ENCODE measurements at regions not wholly inside any gene's neighbourhood (a gene's known extent, or its start where the extent isn't known, plus 50 kb on each side); places are given as distances from the start of the nearest gene placed in this dataset.
"Not testable (repeated sequence)": the region's sequence is repeated elsewhere in the genome, so short reads cannot be mapped to it uniquely, and the experiment has no call there.

DNA sequence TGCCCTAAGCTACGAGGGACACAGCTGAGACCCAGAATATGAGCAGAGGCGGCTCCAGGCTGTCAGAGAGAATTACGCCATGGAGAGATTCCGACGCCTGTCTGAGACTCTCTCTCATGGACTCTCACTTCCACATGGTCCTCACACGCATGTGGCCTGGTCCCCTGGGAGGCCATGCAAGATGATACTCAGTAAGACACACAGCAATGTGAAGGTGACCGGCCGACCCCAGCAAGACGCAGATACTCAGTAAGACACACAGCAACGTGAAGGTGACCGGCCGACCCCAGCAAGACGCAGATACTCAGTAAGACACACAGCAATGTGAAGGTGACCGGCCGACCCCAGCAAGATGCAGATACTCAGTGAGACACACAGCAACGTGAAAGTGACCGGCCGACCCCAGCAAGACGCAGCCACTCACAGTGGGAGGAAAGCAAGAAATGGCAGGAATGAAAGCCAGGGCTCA, 400.8 kb upstream of the MYT1L start:
- DNase-seq: no peak

DNA sequence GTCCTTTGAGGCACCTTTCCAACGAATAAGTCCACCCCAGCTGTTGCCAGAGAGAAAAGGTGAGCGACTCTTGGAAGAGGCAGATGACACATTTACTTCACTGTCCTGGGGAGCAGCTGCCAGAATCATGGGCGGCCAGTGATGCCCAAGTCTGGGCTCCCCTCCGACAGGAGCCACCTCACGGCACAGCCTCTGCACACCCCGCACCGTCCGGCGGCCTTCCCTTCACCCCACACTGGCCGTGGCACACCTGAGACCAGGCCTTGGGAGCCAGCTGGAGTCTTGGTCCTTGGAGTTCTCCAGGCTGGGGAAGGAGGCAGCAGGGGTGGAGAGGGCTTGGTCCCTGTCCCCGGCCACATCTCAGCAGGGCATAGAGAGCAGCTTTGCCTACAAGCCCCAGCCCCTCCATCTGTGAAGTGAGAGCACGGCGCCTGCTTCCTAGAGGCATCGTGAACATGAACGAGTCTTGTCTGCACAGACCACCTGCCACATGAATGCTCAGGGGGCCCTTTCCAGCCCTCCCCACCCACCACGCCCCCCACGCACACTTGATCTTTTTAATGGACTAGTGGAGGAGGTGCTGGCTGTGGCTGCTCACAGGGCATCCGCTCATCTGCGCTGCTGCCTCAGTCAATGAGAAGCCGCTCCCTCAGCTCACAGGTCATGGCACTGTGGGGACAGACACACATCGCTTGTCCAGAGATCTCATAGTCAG, 400.2 kb upstream of the MYT1L start:
- no peak for DNase-seq

DNA sequence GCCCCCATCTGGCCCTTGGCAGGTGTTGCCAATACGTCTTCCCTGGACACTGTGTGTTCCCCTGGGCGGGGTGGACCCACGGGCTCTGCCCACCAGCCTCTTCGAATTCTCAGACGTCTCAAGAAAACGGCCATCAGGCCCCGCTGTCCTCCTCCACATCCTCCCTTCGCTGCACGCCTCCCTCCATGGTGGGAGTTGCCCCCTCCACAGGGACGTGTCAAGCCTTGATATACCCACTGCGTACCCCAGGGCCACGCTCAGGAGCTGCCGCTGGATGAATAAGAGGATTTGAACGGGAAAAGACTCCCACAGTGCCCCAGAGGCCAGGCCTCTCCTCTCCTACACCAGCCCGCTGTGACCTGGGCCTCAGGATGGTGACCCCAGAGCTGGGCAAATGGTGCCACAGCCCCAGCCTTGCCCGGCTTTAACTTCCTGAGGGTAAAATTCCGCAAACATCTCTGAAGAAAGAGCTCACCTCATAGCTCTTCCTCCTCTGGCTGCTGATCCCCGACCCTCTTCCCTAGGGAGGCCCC, 399.3 kb upstream of the MYT1L start:
- no peak for DNase-seq

DNA sequence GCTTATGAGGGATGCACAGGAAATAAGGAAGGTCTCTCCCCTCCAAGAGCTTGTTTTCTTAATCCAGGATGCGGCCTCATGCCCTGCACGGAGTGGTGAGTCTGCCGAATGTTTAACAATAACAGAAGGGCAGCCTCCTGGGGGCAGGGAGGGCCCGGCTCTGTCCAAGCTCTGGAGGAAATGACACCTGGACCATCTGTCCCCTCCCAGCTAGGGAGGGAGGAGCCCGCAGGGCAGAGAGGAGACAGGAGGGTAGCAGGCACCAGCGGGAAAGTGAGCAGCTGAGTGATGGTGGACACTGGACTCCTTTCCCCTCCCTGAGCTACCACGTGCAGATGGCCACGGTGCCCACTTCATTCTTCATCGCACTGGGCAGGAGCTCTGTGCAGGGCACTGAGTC, 398.2 kb upstream of the MYT1L start:
- no peak for DNase-seq

DNA sequence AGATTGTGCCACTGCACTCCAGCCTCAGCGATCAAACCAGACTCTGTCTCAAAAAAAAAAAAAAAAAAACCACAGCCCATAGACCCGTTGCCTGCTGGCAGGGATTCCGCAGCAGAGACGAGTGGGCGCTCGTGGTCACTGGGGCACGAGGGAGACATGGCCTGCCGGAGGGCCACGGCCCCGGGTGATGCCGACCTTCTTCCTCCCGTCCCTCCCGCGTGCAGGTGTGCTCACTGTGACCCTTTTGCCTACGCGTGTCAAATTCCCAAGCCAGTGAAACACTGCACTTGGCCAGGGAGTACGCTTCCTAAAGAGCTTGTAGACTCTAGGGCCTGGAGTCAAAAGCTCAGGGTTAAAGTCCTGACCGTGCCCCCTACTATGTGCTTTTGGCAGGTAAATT, 397.6 kb upstream of the MYT1L start:
- no peak for DNase-seq

DNA sequence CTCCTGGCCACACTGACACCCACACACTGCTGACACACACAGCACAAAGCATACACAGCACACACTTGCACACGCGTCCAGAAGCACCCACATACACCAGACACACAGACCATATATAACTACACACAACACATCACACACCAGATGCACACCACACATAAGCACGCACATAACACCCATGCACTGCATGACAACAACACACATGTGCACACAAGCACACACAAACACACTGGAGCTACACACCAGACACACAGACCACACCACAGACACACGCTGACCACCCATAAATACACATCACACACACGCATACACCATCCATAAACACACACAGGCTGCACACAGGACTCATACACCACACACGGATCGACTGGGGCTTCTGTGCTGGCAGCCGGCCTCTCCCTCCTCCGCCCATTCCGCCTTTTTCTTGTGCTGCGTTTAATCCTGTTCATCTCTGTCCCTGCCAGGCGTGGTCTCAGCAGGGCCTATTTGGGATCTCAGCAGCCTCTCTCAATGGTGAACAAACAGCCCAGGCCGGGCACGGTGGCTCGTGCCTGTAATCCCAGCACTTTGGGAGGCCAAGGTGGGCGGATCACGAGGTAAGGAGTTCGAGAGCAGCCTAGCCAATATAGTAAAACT, 396.9 kb upstream of the MYT1L start:
- DNase-seq: no peak

DNA sequence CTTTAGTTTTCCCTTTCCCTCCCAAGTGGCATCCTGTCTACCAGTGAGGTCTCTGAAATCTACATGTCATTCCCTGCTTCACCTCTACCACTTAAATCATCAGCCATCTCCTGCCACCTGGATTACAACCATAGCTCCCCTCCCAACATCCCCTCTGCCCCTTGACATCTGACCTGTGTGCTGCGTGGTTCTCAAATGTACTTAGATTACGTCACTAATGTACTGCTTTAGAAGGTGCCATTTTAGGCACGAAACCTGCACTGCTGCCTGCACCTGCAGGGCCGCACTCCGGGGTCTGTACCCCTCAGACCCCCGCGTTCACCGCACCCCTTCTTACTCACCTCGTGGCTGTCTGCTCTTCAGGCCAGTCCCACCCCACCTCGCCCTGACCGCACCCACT, 395.1 kb upstream of the MYT1L start:
- no peak for DNase-seq

DNA sequence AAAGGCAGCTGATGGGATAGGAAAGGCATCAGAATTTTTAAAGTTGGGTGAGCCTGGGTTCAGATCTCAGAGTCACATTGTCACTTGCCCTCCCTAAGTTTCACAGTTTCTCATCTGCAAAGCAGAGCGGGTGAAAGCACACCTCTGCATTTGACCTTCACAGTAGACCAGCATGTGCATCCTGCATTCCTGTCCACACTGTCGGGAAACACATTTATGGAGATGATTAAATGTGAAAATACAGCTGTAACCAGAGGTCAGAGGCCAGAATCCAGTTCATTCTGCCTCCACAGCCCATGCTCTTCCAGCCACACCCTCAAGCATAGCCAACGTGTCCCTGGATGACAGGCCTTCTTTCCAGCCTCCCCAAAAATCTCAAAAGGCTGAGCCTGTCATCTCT, 392.0 kb upstream of the MYT1L start:
- no peak for DNase-seq

DNA sequence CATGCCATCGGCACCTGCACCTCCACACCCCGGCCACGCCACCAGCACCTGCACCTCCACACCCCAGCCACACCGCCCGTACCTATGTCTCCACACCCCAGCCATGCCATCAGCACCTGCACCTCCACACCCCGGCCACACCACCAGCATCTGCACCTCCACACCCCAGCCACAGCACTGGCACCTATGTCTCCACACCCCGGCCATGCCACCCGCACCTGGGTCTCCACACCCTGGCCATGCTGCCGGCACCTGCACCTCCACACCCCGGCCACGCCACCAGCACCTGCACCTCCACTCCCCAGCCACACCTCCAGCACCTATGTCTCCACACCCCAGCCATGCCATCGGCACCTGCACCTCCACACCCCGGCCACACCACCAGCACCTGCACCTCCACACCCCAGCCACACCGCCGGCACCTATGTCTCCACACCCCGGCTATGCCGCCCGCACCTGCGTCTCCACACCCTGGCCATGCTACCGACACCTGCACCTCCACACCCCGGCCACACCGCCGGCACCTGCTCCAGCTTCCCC, 390.3 kb upstream of the MYT1L start:
- DNase-seq: no peak

DNA sequence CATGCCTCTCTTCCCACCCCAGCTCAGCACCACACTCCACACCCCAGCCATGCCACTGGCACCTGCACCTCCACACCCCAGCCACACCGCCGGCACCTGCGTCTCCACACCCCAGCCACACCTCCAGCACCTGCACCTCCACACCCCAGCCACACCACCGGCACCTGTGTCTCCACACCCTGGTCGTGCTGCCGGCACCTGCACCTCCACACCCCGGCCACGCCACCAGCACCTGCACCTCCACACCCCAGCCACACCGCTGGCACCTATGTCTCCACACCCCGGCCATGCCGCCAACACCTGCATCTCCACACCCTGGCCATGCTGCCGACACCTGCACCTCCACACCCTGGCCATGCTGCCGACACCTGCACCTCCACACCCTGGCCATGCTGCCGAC, 389.7 kb upstream of the MYT1L start:
- not testable (repeated sequence) for DNase-seq

DNA sequence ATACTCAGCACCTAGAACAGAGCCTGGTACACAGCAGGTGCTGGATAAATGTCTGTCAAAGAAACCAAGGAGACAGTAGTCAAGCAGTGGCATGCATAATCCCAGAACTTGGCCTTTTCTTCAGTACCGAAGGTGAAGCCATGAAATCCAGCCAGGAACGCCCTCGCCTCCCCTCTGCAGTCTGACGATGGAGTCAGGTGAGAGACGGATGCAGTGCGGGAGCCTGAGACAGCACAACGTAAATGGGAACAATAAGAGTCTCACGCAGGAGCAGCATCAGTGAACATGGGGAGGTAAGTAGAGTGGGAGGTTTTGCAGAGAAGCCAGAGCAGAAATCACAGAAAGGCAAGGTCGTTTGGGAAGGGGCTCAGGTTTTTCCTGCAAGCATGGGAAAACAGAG, 389.3 kb upstream of the MYT1L start:
- no peak for DNase-seq

DNA sequence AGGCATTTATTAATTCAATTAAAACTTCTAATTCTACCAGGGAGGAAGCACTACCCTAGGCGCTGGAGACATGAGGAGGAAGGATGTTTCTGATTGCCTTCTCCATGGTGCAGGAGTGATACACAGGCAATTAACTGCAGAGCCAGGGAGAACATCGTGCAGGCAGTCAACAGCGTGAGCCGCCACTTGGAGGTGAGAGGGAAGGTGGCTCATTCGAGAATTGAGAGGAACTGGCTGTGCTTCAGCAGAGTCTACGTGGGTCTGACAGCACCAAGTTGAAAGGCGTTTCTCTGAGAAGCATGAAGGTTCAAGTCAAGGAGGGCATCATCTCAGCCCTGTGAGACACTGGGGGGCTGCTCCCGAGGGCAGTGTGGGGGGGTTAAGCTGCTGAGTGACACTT, 388.7 kb upstream of the MYT1L start:
- no peak for DNase-seq

DNA sequence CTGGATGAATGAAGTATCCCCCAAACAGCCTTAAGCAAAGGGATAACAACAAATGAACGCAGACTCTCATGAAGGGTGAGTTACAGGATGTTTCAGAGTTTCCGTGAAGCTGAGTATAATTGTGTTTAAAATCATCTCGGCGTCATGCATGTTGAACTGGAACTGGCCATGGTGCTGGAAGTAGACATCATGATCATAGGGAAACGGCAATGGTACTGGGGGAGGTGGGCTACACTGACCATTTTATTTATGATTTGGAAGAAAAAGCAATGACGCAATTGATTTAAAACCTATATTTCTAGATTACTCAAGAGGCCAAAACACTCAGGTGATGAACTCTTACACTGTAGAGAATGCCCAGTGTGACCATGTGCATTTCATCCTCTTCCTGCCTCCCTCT, 387.9 kb upstream of the MYT1L start:
- DNase-seq: no peak

DNA sequence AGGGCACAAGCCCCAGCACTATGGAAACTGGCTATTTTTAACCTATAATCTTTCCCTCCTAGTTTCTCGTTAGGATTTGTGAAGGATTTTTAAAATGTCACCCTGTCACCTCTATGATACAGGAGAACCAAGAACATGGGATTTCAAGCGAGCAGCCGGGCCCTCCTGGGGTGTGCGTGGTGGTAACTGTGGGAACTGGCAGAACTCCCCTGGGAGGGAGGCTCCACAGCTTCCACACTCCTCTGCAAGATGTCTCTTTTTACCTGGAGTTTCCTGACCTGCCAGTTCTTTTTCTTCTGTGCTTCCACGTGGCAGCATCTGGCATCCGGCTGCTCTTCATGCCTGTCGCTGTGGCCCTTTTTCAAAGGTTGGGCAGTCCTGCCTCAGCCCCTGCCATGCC, 386.3 kb upstream of the MYT1L start:
- no peak for DNase-seq

DNA sequence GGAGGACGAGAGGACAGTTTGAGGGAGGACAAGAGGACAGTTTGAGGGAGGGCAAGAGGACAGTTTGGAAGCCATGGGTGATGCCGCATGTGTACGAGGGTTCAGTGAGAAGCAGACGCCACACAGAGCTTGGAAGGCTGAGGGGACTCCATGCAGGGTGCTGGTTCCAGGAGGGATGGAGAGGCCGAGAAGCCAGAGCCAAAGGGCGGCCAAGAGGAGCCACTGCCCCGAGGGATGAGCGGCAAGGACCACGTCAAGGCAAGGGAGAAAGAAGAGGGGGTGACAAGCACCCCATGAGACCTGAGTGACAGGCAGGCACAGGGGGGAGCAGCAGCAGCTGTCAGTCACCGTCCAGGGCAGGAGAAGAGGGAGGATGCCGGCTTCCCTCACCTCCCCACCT, 385.7 kb upstream of the MYT1L start:
- DNase-seq: no peak

DNA sequence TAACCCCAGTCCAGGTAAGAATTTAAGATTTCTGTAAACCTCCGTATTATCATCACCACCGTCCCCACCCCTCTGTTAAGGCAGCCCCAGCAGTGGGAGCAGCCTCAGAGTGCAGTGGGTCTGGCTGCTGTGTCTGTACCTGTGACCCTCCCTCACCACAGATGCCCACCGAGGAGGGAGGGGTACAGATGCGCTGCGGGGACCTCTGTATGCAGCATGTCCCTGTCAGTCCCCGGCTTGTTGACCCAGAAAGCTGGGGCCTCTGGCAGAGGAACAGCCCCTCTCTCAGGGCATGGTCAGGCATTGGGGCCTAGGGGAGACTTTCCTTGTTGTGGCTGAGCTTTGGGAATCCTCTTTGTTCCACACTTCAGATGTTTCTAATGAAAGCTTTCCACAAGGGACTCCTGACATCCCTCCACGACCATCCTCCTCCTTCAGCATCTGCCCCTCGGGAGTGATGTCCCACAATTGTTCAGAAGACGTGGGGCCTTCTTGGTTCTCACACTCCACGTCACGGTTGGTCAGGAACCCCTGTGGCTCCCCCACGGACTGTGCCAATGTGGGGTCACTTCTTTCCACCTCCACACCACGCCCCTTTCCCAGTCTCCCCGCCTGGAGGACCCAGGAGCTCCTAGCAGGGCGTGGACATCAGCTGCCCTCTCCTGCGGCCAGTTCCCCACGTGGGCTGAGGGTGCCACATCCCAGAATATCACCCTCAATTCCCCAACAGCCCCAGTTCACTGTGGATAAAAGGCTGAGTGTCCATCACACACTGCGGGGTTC, 384.2 kb upstream of the MYT1L start:
- DNase-seq: no peak

DNA sequence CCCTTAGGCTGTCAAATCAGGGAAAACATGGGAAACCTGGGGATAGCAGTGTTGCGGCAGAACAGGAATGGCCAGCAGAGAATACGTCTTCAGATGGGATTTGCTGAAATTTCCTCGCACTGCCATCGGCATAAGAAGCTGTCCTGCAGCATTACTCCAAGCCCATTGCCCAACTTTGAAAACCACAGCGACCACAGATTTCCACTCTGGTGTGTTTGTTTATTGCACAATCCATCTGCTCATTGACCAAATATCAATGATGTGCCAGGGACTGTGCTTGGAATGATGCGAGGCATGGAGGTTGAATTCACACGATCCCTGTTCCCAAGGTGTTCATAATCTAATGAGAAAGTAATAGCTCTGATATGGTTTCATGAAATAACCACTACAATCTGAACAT, 383.3 kb upstream of the MYT1L start:
- no peak for DNase-seq

DNA sequence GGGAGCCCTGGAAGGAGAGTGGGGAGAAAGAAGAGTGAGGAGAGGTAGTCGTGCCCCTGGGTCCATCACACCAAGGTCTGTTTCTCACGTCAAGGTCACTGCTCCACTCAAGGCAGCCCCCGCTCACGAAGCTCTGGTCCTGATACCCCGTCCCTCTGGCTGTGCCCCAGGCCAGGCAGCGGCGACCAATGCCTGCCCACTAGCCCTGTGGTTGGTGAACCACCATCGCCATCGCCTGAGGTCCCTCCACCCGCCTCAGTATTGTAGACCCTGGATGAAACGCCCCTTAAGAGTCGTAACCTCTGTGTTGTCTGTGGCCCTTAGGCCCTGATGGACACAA, 378.3 kb upstream of the MYT1L start:
- DNase-seq: no peak

DNA sequence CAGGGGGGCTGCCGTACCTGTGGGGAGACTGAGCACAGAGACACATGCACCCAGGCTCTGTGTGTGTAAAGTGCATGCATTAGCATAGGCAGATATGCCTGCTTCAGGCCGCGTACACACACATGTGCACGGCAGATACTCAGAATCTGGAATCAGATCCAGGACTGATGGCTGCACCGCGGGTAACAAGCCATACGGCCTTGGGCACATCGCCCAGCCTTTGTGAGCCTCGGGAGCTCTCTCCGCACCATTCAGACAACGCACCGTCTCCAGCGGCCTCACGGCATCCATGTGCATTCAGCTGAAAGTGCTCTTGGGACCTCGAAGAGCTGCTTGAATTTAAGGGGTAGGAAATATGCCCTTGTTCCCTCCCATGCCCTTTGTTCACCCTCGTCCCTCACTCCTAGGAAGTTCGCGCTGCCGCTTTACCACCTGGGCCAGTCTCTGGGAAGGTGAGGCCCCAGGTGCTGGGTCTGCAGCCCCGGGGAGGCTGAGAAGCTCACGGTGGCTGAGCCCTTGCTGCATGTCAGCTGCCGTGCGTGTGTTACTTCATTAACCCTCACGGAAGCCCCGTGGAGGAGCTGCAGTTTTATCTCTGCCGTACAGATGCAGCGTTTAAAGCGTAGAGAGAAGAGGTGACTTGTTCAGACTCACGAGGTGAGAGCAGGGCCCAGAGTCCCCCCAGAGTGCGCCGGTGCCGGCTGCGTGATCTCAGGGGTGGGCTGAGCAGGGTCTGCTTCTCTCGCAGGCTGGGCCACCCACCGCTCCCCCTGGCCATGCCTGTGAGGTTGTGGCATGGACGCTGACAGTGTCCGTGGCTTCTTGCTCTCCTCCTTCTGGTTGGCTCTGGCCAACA, 377.7 kb upstream of the MYT1L start:
- DNase-seq: no peak

DNA sequence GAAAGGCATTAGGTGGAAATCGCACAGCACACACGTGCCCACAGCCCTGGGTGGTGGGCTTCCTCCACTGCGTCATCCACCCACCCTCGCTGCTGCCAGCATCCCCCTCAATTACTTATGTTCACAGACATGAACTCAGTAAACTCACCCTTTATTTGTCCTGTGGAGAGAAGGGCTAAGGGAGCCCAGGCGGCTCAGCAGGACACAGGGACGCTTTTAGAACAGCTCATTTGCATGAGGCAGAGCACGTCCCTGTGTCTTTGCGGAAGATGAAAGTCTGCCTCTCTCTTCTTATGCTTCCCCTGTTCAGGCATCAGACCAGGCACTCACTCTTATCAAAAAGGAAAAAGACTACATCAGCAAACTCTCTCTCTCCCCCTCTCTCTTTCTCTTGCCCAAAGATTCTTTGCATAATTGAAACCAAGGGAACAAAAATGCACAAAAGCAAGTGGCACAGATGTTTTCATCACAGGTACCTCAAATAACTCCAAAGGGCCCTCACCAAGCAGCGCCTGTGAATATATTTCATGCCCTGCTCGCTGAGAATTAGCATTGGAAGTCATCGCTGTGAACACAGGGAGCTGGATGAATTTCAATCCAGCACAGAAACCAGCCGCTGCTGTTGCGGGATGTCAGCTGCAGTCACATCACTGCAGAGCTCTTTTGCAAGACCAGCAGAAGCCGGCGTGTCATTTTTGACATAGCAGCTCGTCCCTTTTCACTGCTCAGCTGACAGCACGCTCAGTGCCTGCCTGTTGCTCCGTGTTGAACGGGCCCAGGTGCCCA, 376.3 kb upstream of the MYT1L start:
- DNase-seq: no peak

DNA sequence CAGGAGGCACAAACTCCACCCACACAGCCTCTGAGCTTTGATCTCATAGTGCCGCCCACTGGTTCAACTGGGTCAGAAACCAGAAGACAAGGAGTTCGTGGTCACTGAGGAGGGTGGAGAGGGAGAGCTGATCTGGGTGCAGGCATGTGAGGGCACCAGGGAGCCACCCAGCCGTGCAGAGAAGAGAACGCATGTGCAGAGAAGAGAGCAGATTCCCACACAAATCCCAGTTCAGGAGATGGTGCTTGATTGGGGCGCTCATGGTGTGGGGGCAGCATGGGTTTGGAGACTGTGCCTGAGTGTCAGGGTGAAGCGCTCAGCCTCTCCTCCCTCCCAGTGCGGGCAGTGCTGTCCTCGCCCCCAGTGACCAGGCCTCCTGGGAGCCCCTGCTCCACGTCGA, 375.2 kb upstream of the MYT1L start:
- no peak for DNase-seq

DNA sequence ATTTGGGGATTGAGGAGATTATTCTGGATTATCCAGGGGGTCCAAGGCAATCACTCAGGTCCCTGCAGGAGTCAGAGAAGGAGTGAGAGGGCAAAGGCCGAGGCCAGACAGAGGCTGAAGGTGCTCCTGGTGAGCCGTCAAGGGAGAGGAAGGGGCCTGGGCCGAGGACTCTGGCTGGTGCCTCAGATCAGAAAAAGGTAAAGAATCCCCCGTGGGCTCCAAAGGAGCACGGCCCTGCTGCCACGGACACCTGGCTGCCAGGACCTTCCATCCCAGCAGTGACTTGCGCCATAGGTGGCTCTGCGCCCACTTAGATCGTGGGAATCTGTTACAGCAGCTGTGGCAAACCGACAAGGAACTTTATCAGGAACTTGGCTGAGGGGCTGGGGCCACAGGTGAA, 374.8 kb upstream of the MYT1L start:
- DNase-seq: no peak

All from NCI-H1092 (cell line).